Putamen (tissue), 1 donor: ENCODE measurements at regions not wholly inside any gene's neighbourhood (a gene's known extent, or its start where the extent isn't known, plus 50 kb on each side); places are given as distances from the start of the nearest gene placed in this dataset.
"Not testable (repeated sequence)": the region's sequence is repeated elsewhere in the genome, so short reads cannot be mapped to it uniquely, and the experiment has no call there.

Experiments used
- DNase-seq: peaks from one replicate; pipeline ENCODE4 v3.0.0-alpha.2; 2016; ENCODE audit warnings: low spot score

GRCh38 chr15:62506217-62506805 lies 341.2 kb upstream of the C2CD4B start:
- no peak for DNase-seq

GRCh38 chr15:62509395-62509958 lies 344.4 kb upstream of the C2CD4B start:
- DNase-seq, result no peak

- DNase-seq, result no peak
Observed at GRCh38 chr15:62510791-62511190, 345.7 kb upstream of the C2CD4B start.

- DNase-seq, result no peak
Observed at GRCh38 chr15:62512904-62513303, 347.8 kb upstream of the C2CD4B start.

GRCh38 chr15:62513893-62514292 lies 348.8 kb upstream of the C2CD4B start:
- no peak for DNase-seq

GRCh38 chr15:62515696-62516395 lies 350.8 kb upstream of the C2CD4B start:
- DNase-seq, result no peak

GRCh38 chr15:62517541-62517940 lies 352.5 kb upstream of the C2CD4B start:
- DNase-seq, result no peak

- not testable (repeated sequence) for DNase-seq
Observed at GRCh38 chr15:62518666-62519065, 353.6 kb upstream of the C2CD4B start.

GRCh38 chr15:62519900-62520299 lies 354.8 kb upstream of the C2CD4B start:
- DNase-seq, result no peak

GRCh38 chr15:62520887-62521286 lies 355.8 kb upstream of the C2CD4B start:
- no peak for DNase-seq

- DNase-seq, result no peak
Observed at GRCh38 chr15:62521396-62521795, 356.3 kb upstream of the C2CD4B start.

GRCh38 chr15:62524848-62525247 lies 359.8 kb upstream of the C2CD4B start:
- DNase-seq, result no peak

- no peak for DNase-seq
Observed at GRCh38 chr15:62527387-62527786, 362.3 kb upstream of the C2CD4B start.

GRCh38 chr15:62528505-62528904 lies 363.4 kb upstream of the C2CD4B start:
- DNase-seq, result no peak

GRCh38 chr15:62532367-62532766 lies 367.3 kb upstream of the C2CD4B start:
- DNase-seq, result no peak

GRCh38 chr15:62533687-62534086 lies 368.6 kb upstream of the C2CD4B start:
- DNase-seq, result no peak

GRCh38 chr15:62534996-62535395 lies 369.9 kb upstream of the C2CD4B start:
- no peak for DNase-seq

GRCh38 chr15:62539236-62539635 lies 374.2 kb upstream of the C2CD4B start:
- DNase-seq, result no peak

- no peak for DNase-seq
Observed at GRCh38 chr15:62541250-62541649, 376.2 kb upstream of the C2CD4B start.

GRCh38 chr15:62541846-62542245 lies 376.8 kb upstream of the C2CD4B start:
- DNase-seq, result no peak

GRCh38 chr15:62544446-62544845 lies 379.4 kb upstream of the C2CD4B start:
- DNase-seq, result peak; percentile 42

- peak; percentile 50 for DNase-seq
Observed at GRCh38 chr15:62545467-62546227, 380.6 kb upstream of the C2CD4B start.

- DNase-seq, result no peak
Observed at GRCh38 chr15:62546628-62547027, 381.5 kb upstream of the C2CD4B start.
